Fibroblast of lung (primary cell): ENCODE measurements at regions not wholly inside any gene's neighbourhood (a gene's known extent, or its start where the extent isn't known, plus 50 kb on each side); places are given as distances from the start of the nearest gene placed in this dataset.

Experiments used
- DNase-seq, 2 donors: peaks; one replicate each; pipeline versions ENCODE4 v3.0.0 to v3.0.0-alpha.2; 2010; ENCODE audit warnings: low read depth in 2 of 2
- H2AFZ ChIP-seq: 2 replicates; pipeline ENCODE4 v1.5.1; 2012; ENCODE audit warnings: low read length, control low read depth, inconsistent platforms
- H3K27ac ChIP-seq: 2 replicates; pipeline ENCODE4 v1.5.1; 2011; ENCODE audit warnings: low read length, control low read depth; ENCODE audit not compliant: insufficient read depth
- H3K27me3 ChIP-seq: 2 replicates; pipeline ENCODE4 v1.5.1; 2011; ENCODE audit warnings: mild to moderate bottlenecking, low read length; ENCODE audit not compliant: control insufficient read depth, insufficient read depth
- H3K36me3 ChIP-seq: 2 replicates; pipeline ENCODE4 v1.5.1; 2011; ENCODE audit warnings: low read length; ENCODE audit not compliant: control insufficient read depth, insufficient read depth
- H3K4me1 ChIP-seq: 2 replicates; pipeline ENCODE4 v1.5.1; 2011; ENCODE audit warnings: low read length; ENCODE audit not compliant: control insufficient read depth, insufficient read depth; ENCODE audit errors: extremely low read depth
- H3K4me2 ChIP-seq: 2 replicates; pipeline ENCODE4 v1.5.1; 2011; ENCODE audit warnings: low read length, control low read depth; ENCODE audit not compliant: insufficient read depth; ENCODE audit errors: extremely low read depth
- H3K4me3 ChIP-seq, 4 experiments: fragments of 200-600 bp in 1 of 4; sonication (generic) in 1 of 4; replicated peaks in 1 of 4; 2 replicates each; pipeline ENCODE4 v1.5.1; 2011 to 2016; ENCODE audit warnings: low read length in 4 of 4, low read depth in 3 of 4, mild to moderate bottlenecking in 3 of 4, control low read depth in 2 of 4, inconsistent platforms in 1 of 4, mixed read lengths in 1 of 4; ENCODE audit not compliant: insufficient read depth in 1 of 4; ENCODE audit errors: control extremely low read depth in 1 of 4
- H3K79me2 ChIP-seq: 2 replicates; pipeline ENCODE4 v1.5.1; 2012; ENCODE audit warnings: mild to moderate bottlenecking, low read length, inconsistent platforms; ENCODE audit not compliant: control insufficient read depth, insufficient read depth
- H3K9ac ChIP-seq: 2 replicates; pipeline ENCODE4 v1.5.1; 2011; ENCODE audit warnings: mild to moderate bottlenecking, low read length, control low read depth; ENCODE audit not compliant: insufficient read depth
- H3K9me3 ChIP-seq: 2 replicates; pipeline ENCODE4 v1.5.1; 2012; ENCODE audit warnings: low read depth, low read length; ENCODE audit not compliant: control insufficient read depth, insufficient read depth
- H4K20me1 ChIP-seq: 2 replicates; pipeline ENCODE4 v1.5.1; 2011; ENCODE audit warnings: low read length; ENCODE audit not compliant: control insufficient read depth, insufficient read depth; ENCODE audit errors: extremely low read depth
- EZH2 ChIP-seq: IDR thresholded peaks from 2 replicates; pipeline ENCODE4 v1.5.1; 2012; ENCODE audit warnings: low read length, control low read depth, mild to moderate bottlenecking; ENCODE audit errors: missing control alignments
- TF ChIP-seq, protein P1 (sequence below), 2 donors: IDR thresholded peaks in 1 of 2; conservative IDR thresholded peaks in 1 of 2; 1 replicate in 1 of 2; 2 replicates in 1 of 2; pipeline ENCODE4 v1.5.1; 2011 to 2012; ENCODE audit warnings: low read length in 2 of 2, control low read depth in 1 of 2, inconsistent platforms in 1 of 2, low read depth in 1 of 2, mild to moderate bottlenecking in 1 of 2

DNA sequence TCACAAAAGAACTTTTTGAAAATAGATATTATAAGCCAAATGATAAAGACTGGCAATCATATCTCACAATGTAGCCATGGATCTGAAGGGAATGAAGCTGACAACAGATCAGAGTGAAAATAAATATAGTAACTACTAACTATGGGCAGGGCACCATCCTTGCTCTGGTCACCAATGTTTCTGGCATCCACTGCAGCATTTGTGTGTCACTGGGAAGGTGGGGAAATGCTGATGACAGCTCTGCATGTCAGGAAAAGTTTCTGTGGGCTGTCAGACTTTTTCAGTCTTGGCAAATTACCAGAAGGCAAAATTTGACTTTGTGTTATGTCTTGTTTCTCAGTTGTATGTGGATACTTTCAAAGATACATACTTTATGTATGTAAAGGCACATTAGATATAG lies 195.6 kb downstream of the ZNF326 start:
- H3K4me2 ChIP-seq, result no peak overlapping the region
- no peaks in the 10 kb centered on the region for H3K36me3 ChIP-seq
- H3K4me3 ChIP-seq, result no peak overlapping the region
- H3K9me3 ChIP-seq, result no peaks in the 10 kb centered on the region
- no peak overlapping the region for H2AFZ ChIP-seq
- no peak for TF ChIP-seq EZH2
- TF ChIP-seq, protein P1, sequence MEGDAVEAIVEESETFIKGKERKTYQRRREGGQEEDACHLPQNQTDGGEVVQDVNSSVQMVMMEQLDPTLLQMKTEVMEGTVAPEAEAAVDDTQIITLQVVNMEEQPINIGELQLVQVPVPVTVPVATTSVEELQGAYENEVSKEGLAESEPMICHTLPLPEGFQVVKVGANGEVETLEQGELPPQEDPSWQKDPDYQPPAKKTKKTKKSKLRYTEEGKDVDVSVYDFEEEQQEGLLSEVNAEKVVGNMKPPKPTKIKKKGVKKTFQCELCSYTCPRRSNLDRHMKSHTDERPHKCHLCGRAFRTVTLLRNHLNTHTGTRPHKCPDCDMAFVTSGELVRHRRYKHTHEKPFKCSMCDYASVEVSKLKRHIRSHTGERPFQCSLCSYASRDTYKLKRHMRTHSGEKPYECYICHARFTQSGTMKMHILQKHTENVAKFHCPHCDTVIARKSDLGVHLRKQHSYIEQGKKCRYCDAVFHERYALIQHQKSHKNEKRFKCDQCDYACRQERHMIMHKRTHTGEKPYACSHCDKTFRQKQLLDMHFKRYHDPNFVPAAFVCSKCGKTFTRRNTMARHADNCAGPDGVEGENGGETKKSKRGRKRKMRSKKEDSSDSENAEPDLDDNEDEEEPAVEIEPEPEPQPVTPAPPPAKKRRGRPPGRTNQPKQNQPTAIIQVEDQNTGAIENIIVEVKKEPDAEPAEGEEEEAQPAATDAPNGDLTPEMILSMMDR (conservative IDR thresholded peaks at IDR 0.05 in 1 of 2, IDR thresholded peaks at IDR 0.05 in 1 of 2; ENCODE audit: low read depth in 1 of 2, low read length in 2 of 2), result no peak
- H3K27me3 ChIP-seq, result no peaks in the 10 kb centered on the region
- no peaks in the 10 kb centered on the region for H4K20me1 ChIP-seq
- DNase-seq, result no peak
- H3K4me1 ChIP-seq, result no peaks in the 10 kb centered on the region
- no peaks in the 10 kb centered on the region for H3K79me2 ChIP-seq
- H3K9ac ChIP-seq, result no peak overlapping the region
- H3K27ac ChIP-seq, result no peak overlapping the region

DNA sequence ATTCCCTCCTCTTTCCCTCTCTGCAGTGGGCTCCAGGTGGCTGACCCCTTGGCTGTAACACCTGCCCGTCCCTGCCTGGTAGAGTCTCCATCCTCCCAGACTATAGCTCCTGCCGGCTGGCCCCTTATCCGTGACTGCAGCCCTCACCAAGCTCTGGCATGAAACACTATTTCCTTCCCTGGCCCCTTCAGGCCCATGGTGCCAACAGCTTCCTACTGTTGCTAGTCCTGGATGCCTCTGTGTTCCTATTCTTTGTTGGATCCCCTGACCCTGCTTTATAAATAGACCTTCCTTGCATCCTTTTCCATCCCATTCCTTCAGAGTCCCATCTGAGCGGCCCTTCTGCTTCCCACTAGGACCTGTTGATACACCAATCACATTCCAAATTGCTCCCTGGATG lies 195.0 kb downstream of the ZNF326 start:
- H4K20me1 ChIP-seq, result no peaks in the 10 kb centered on the region
- H3K4me2 ChIP-seq, result no peak overlapping the region
- no peak overlapping the region for H3K9ac ChIP-seq
- no peaks in the 10 kb centered on the region for H3K4me1 ChIP-seq
- TF ChIP-seq, protein P1 (conservative IDR thresholded peaks at IDR 0.05 in 1 of 2, IDR thresholded peaks at IDR 0.05 in 1 of 2; ENCODE audit: low read depth in 1 of 2, low read length in 2 of 2), result no peak
- TF ChIP-seq EZH2, result no peak
- H3K36me3 ChIP-seq, result no peaks in the 10 kb centered on the region
- no peaks in the 10 kb centered on the region for H3K9me3 ChIP-seq
- H2AFZ ChIP-seq, result no peak overlapping the region
- no peaks in the 10 kb centered on the region for H3K79me2 ChIP-seq
- H3K4me3 ChIP-seq, result no peak overlapping the region
- no peaks in the 10 kb centered on the region for H3K27me3 ChIP-seq
- H3K27ac ChIP-seq, result no peak overlapping the region
- DNase-seq, result no peak

DNA sequence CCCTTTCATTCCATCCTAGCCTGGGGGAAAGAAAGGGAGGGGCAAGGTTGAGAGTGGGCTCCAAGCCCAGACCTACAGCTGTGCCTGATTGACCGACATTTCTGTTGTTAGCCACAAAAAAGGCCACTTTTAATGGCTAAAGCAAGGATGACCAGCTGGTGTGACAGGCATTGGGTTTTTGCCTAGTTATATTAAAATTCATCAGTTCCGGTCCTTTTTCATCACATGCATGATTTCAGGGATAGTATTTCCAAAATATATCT lies 192.3 kb downstream of the ZNF326 start:
- no peaks in the 10 kb centered on the region for H3K9me3 ChIP-seq
- no peaks in the 10 kb centered on the region for H3K27me3 ChIP-seq
- no peaks in the 10 kb centered on the region for H3K4me1 ChIP-seq
- H2AFZ ChIP-seq, result no peak overlapping the region
- DNase-seq, result no peak
- H3K27ac ChIP-seq, result no peak overlapping the region
- H3K4me3 ChIP-seq, result no peak overlapping the region
- no peaks in the 10 kb centered on the region for H4K20me1 ChIP-seq
- no peak overlapping the region for H3K4me2 ChIP-seq
- H3K9ac ChIP-seq, result no peak overlapping the region
- no peak for TF ChIP-seq EZH2
- TF ChIP-seq, protein P1 (conservative IDR thresholded peaks at IDR 0.05 in 1 of 2, IDR thresholded peaks at IDR 0.05 in 1 of 2; ENCODE audit: low read depth in 1 of 2, low read length in 2 of 2), result no peak
- H3K36me3 ChIP-seq, result no peaks in the 10 kb centered on the region
- H3K79me2 ChIP-seq, result no peaks in the 10 kb centered on the region
